Dermis blood vessel endothelial cell (primary cell): ENCODE measurements at regions not wholly inside any gene's neighbourhood (a gene's known extent, or its start where the extent isn't known, plus 50 kb on each side); places are given as distances from the start of the nearest gene placed in this dataset.

Experiments
- DNase-seq: peaks from one replicate; pipeline ENCODE4 v3.0.0; 2010

DNA sequence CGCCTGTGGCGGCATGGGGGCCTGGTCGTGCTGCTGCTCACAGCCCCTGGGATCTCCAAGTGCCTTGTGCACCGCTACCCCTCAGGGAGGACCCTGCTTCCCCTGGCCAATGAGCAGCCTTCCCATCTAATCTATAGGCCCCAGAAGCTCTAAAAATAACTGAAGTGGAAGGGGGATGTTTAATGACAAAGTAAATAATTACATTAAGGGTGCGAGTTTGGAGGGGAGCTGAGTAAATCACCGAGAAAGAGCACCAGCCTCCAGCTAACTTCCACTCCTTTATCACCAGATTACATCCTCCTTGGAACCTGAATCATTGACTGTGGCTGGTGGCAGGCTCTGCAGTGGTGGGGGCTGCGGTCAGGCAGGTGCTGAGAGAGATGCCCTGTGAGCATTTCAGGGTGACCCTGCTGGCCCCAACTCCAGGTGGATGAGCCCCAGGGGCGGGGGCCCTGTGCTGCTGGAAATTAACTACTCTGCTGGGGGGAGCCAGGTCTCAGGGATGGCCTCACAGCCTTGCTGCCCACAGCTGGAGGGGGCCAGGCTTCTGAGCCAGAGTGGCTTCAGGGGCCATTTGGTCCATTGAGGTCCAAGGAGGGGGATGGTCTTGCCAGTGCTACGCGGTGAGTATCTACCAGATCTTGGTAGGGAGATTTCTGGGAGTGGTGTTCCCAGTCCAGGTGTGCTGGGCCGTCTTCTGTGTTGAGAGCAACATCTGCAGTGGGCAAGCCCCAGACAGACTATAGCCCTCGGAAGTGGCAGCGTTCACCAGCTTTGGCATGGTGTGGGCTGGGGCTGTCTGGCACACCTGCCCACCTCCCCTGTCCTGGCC is 74.2 kb downstream of the GLI2 start:
- no peak for DNase-seq

GRCh38 chr2:120810639-120811038 is 75.0 kb downstream of the GLI2 start:
- no peak for DNase-seq

DNA sequence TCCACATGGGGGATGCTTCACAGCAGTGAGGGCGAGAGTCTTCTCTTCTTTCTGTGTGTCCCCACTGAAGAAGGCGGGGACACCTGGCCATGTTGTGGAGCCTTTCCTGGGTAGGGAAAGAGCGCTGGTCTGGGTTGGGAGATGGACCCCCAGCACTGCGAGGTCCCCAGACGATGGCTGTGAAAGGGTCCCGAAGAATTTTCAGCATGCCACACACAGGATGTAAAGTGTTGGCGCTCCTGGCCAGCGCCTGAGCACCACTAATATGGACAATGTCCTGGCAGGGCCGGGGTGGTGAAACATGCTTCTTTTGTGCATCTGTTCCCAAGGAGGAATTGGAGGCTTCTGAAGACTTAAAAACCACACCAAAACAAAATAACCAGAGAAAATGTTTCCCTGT is 77.2 kb downstream of the GLI2 start:
- no peak for DNase-seq

GRCh38 chr2:120814352-120814751 is 78.7 kb downstream of the GLI2 start:
- DNase-seq = no peak

GRCh38 chr2:120815292-120815691 is 79.6 kb downstream of the GLI2 start:
- DNase-seq = no peak

DNA sequence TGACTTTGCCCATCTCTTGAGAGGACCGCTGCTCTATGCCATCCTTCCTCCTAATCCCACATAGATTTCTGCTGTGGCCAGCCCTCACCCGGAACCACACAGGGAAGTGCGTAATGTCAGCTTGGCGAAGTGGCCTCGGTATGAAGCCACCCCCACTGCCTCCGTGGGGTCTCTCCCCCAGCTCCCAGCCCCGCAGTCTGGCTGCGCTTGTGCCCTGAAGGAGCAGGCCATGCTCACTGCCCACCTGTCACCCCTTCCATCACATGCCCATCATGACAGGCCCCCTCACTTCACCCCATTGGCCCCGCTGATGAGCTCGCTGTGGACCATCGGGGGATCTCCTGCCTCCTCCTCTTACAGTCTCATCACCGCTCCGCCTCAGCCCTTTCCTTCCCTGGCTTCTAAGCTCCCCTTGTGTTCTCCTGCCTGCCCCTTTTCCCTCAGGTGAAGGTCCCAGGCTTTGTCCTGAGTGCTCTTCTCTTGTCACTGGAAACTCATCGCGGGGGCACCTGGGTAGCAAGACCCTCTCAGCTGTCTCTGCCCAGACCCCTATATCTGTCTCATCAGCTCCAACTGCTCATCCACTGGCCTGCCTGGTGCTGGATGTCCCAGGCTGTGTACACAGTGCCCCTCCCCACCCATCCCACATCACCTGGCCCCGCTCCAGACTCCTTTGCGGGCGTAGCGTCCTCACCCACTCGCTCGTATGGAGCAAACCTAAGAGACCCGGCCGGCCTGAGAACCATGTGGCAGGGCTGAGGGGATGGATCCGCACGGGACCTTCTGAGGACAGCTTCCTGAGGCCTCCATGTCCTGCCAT is 81.7 kb downstream of the GLI2 start:
- no peak for DNase-seq

GRCh38 chr2:120817956-120818325 is 82.3 kb downstream of the GLI2 start:
- no peak for DNase-seq

DNA sequence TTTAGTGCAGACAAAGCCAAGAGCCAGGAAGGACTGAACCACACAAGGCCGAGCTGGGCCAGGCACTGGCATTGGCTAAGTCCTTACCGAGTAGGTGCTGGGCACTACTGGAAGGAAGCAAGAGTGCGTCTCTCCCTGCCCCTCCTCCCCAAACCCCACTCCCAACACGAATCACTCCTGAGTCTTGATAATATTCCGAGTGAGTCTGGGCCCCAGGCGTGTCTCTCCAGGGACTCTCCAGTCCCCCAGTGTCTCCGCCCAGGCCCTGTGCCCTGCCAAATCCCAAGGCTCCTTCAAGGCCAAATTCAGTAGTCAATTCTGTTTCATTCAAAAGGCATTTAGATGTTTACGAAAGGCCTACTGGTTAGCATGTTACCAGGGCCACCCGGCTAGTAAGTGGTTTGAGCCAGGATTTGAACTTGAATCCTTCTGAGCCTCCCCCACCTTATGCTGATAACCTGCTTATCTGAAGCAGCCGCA is 82.8 kb downstream of the GLI2 start:
- no peak for DNase-seq

GRCh38 chr2:120819720-120820210 is 84.1 kb downstream of the GLI2 start:
- no peak for DNase-seq

DNA sequence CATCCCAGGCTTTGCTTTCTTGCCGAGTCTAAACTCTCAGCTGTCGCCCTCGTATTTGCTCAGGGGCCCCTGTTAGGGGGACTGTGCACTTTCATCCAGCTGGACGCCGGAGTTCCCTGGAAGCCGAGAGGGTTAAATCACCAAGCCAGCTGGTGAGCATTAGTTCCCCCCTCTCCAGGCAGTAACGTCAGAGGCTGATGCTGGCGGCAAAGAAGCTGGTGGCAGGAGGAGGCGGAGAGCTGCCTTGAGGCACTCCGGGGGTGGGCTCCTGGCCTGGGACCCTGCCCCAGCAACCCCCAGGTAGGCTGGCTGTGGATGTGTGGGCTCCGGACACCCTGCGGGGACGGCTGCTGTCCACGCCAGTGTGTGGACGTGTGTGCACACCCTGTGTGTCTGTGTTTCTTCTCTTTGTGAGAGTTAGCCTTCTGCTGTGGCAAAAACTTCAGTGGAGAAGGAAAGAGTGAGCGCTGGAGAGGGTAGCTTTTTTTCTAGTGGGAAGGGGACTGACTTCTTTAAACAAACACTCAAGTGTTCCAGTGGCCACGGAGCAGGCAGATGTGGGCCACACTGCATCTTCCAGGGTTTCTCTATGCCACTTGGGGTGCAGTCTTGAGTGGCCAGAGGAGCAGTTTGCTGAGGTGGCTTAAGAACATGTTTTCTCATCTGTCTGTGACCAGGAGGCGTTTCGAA is 84.7 kb downstream of the GLI2 start:
- DNase-seq = no peak

GRCh38 chr2:120820953-120821279 is 85.2 kb downstream of the GLI2 start:
- no peak for DNase-seq

GRCh38 chr2:120821446-120822160 is 85.9 kb downstream of the GLI2 start:
- DNase-seq = no peak

- no peak for DNase-seq
These were observed 87.3 kb downstream of the GLI2 start for GRCh38 chr2:120822933-120823332.

DNA sequence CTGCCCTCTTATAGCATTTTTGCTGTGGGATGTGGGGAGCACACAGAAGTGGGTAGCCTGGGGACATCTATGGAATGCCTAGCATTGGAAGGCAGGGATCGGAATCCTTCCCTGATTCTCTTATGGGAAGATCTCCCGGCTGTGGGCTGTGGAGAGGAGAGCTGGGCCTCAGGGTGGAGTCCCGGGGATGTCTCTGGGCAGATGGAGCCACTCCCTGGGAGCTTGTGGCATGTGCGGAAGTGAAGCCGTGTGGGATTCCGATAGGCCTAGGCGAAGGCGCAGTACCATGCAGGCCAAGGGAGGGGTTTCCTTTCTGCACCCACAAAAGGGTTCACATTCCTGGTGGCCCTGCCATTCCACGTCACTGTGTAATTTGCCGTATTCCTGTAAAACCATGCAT is 87.9 kb downstream of the GLI2 start:
- DNase-seq = no peak

DNA sequence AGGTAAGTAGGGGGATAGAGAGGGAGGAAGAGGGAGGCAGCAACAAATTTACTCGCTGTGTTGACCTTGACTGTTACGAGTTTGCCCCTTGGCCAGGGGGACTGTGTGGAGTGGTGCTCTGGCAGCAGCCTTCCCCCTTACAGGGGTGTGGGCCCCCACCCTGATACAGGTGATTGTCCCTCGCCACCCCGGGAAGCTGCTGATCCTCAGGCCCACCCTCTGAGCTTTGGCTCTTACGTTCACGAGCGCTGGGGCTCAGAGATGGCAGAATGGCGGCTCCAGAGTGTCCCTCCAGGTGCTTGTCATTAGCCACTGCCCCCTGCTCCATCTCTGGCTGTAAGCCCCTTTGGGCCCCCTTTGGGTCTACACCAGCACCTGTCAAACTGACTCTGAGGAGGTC is 88.6 kb downstream of the GLI2 start:
- DNase-seq = no peak

DNA sequence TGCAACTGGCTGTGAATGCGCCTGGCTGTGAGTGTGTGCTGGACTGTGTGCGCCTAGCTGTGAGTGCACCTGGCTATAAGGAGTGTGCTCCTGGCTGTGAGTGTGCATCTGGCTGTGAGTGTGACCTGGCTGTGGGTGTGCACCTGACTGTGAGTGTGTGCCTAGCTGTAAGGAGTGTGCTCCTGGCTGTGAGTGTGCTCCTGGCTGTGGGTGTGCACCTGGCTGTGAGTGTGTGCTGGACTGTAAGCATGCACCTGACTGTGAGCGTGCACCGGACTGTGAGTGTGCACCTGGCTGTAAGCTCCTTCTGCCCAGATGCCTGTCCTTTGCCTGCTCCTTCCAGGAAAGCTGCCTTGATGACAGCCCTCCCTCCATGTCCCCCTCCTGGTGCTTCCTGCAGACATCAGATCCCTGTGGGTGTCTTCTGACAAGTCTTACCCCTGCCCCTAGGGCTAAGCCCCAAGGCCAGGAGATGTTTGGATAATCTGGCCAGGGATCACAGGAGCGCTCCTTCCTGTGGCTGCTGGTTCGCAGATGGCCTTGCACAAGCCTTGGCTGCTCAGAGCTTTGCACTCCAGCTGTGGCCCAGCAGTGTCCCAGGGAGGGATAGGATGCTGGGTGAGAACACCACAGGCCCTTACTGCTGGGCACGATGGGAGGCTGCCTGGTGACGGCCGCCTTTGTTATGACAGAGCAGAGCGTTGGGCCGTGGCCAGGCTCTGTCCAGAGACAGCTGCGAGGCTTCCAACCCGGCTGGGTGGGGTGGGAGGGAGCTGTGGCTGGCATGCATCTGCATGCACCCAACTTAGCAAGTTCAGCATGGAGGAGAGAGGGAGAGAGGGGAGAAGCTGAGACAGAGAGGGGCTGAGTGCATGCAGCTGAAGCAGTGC is 89.9 kb downstream of the GLI2 start:
- DNase-seq = no peak

DNA sequence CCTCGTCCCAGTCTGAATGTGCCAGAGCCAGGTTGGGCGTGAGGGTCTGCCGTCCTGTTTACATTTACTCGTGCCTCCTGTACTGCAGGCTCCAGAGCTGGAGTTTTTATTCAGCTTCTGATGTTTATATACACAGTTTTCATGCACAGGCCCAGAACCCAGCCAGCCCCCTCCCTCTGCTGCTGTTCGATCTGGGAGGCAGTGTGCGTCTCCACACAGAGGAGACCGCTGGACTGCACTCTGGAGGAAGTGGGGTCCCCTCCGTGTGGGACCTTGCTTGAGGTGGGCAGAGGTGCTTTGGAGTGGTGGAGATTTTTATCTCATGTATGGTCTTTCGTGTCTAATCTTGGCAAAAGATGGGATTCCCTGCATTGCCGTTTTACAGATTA is 90.6 kb downstream of the GLI2 start:
- DNase-seq = no peak

- no peak for DNase-seq
These were observed 91.2 kb downstream of the GLI2 start for GRCh38 chr2:120826716-120827410.

DNA sequence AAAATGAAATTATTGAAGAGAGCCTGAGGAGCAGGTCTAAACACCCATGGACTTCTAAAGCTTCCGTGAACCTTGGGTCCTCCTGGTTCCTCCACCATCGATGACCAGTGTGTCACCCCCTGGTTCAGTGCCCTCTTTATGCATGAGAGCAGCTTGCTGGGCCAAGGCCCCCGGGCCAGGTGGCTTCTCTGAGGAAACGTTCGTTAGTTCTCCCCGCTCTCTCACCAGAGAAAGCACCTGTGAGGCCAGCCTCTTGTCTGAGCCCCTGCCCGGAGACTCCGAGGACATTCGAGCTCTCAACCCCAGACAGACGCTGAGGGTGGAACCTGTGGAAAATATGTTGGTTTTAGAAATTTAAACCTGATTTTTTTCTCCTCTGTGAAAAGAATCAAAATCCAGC is 92.4 kb downstream of the GLI2 start:
- DNase-seq = no peak

DNA sequence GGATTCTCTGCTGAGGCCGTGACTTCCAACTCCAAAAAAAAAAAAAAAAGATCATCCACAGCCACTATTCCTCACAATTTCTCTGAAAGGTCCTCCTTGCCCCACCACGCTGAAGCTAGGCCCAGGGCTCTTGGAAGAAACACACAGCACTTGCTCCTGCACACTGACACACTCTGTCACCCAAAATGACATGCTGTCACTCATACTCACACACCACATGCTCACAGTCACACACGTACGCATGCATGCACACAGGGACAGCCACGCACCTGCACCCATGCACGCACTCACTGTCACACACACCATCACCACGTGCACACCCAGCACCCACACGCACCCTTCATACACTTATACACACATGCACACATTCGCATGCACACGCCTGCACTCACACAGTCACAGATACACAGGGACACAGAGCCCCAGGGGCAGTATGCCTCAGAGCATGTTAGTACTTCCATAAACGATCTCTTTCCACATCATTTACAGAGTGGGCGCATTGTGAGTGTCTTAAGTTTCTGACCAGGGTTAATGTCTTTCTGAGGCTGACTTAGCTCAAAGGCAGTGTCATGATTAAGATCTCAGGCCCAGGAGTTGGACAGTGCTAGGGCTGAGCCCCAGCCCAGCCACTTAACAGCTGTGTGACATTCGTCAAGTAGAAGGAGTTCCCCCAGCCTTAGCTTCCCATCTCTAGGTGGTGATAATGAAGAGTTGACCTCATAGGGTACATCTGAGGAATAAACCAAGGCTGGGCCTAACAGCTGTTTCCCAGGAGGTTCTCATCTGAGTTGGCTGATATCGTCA is 93.4 kb downstream of the GLI2 start:
- no peak for DNase-seq
